Activated CD8-positive, alpha-beta memory T cell treated with anti-CD3 and anti-CD28 coated beads, Interleukin-2, amount 50 U/mL, for 1 hour (primary cell): ENCODE measurements at regions not wholly inside any gene's neighbourhood (a gene's known extent, or its start where the extent isn't known, plus 50 kb on each side); places are given as distances from the start of the nearest gene placed in this dataset.

ENCODE experiments used
- DNase-seq: peaks from one replicate; pipeline ENCODE4 v3.0.0-alpha.2; 2020; ENCODE audit errors: extremely low read depth

DNA sequence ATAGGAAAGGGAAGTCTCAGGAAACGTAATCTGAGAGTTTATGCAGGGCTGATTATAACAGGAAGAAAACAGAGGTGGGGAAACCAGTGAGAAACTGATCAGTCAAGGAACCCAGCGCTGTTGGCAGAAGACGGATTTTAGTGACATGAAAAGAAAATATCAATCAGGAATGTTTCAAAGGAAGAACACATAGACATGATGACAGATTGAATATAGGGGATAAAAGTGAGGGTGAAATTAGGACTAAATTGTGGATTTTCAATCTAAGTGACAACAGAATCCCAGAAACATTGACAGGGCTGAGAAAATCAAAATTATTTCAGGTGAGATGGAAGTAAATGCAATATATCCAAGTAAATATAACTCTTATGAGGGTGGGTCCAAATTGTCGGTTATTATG, 199.8 kb upstream of the CCDC150 start:
- DNase-seq, result no peak

DNA sequence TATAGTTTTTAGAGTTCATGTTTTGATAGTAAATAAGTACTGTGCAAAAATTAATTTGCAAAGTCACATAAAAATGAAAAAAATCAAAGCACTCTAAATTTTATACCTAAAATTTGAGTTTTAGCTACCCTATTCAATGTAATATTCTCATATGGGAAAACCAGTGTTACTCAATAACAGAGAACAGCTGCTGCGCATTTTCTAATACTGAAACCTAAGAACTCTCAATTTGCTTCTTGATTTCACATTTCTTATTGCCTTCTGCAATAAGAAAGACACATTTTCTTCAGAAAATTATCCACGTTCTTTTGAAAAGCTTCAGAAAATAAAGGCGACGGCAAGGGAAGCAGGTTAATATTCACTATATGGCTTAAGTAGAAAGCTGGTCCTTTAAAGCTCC, 199.1 kb upstream of the CCDC150 start:
- DNase-seq, result no peak

DNA sequence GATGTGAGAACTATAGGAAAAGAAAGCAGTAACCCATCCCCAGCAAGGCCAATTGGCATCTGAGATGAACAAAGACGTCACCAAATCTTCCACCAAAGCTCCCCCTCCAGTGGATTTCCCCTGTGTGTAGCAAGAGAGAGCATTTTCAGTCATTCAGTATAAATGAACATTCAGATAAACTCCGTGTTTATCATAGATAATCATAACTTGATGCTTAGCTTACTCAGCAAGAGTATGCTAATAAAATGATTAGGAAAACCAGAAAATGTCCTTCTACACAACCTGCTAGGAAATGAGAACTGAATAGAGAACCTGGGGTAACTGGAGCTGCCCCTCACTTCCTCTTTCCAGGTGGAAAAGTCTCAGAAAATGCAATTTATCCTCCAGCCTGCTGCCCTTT, 198.0 kb upstream of the CCDC150 start:
- no peak for DNase-seq

DNA sequence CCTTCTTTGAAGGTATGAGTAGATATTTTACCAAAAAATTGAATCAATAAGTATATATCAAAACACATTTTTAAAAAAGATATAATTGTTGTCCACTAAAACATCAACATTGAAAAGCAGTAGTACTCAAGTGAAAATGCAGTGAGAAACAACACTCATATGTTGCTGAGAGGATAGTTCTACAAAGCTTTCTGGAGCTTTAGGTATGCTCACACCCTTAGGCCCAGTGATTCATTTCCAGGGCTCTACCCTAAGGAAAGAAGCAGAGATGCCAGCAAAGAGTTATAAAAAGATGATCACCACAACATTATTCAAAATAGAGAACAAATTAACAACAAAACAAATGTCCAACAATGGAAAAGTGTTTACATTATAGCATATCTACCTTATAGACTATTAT, 197.3 kb upstream of the CCDC150 start:
- no peak for DNase-seq

DNA sequence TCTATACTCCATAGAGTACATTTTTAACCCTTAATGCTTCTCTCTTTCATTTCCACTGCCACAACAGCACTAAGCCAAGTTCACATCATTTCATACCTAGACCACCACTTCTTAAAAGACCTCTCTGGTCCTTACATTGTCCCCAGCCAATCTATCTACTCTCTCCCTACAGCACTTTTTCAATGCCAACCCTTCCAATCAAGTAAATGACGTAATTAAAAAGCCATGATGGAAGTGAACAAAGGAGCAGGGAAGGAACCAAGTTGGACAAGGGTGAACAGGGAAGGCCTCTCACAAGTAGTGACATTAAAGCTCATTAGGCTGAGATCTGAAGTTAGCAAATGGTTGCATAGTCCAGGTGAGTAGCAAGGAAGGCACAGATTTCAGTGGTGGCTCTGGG, 195.1 kb upstream of the CCDC150 start:
- DNase-seq, result no peak

DNA sequence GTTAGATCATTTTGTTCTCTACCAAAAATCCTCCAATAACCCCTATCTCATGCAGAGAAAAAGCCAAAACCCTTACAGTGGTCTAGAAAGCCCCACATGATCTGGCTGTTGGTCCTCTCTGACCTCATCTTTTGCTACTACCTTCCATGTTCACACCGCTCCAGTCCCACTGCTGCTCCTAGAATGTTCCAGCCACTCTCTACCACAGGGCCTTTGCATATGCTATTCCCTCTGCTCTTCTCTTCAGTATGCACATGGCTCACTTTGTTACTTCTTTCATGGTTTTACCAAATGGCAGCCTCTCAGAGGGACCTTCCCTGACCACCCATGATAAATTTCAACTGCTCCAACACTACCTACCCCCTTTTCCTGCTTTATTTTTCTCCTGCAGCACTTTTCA, 193.5 kb upstream of the CCDC150 start:
- DNase-seq, result no peak

DNA sequence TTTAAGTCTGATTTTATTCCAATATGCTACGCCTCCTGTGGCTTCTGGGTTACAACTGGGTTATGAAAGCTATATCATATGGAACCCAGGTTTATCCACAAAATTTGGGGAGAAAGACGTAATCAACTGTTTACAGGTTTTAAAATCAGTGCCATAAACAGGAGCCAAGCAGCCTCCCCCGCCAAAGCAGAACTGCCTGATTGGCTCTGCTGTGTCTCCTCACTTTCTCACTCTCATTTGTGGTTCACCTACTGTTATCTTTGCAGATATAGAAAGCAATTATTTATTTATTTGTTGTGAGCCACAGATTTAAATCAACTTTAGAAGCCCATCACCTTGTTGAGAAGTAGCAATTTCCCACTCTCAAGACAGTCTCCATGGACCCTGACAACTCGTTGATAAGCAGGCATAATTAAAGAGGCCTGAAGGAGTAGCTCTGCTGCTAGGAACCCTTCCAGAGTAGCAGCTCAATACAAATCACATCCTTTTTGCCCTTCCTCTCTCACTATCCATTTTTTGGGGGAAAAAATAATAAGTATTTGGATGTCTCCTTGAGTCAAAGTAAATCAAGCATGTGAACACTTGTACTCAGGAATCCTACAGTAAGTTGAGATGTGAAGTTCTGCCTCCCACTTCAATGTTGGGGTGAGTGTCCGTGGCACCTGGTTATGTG, 191.0 kb upstream of the CCDC150 start:
- no peak for DNase-seq

DNA sequence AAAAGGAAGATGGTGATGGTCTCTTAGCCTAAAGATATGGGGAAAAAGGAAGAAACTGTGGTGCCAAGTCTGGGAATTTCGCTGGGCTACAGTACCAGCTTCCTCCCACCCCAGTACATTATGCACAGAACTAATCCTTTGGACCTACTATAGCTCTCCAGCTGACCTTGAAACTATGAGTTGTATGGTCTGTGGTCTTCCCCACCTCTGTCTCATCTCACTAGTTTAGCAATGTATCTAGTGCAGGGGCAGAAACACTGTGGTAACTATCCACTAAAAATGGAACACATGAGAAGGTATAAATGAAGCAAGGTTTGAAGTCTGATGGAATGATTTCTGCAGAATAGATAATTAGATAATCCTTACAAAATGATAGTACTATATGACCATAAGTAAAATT, 190.4 kb upstream of the CCDC150 start:
- no peak for DNase-seq

DNA sequence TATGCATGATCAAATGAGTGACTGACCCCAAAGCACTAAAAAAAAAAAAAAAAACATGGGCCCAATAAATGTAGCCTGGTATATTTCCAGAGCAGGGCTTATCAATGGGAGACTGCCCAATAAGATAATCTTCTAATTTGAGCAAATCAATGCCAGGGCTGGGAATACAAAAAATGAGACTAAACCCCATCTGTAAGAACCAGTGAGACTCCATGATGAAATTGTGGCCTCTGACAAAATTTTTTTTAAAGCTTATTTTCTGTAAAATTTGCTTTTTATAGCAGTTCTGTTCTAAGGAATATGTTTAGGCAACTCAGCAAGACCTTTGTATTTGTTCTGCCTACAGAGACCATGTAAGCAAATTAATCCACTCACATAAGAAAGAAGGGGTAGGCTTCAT, 186.8 kb upstream of the CCDC150 start:
- DNase-seq, result no peak

DNA sequence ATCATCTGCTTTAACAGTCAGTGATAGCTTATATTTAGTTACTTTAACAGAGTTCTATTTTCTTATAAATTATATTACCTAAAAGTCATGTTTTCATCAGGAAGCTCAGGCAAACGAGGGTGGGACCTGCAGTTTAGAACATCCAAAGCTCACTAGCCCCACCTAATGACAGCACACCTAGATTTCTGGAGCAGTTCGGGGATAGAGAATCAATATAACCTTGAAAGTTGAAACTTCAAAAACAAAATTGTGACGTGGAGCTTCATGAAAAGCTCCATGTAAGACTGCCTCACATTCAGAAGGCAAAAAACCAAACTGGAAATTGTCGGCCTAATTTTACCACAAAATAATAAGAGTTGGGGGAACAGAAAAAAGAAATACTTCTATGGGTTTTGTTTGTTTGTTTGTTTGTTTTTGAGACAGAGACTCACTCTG, 185.9 kb upstream of the CCDC150 start:
- peak; percentile 1 for DNase-seq

DNA sequence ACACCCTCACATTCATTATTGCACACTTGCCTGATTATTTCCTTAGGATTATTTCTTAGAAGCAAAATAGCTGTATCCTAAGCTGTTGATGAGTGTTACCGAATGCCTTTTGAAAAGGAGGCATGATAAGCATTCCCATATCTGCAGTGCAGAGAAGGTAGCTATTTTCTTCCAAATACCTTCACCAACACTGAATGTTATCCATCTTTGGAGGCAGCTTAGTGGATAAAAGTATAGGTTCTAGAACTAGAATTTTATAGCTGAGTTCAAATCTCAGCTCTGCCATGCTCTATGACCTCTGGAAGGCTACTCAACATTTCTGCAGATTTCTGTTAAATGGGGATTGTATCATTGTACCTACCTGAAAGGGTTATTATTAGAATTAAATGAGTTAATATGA, 185.0 kb upstream of the CCDC150 start:
- no peak for DNase-seq

DNA sequence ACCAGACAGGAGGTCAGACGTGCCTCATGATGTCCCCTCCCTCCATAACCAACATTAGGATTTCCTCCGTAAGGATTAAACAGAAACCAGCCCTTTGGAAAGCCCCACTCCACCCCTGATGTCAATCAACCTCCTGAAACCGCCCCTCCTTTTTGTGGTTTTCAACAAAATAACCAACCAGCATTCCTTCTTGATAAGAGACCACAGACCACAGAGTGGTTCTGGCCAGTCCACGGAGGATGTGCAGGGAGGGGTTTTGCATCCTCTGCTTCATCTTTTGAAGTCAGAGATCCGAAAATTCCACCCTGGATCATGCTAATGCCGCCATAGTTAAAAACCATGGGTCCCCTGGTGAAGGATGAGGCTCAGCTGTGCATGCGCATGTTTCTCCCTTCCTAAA, 180.0 kb upstream of the CCDC150 start:
- no peak for DNase-seq

DNA sequence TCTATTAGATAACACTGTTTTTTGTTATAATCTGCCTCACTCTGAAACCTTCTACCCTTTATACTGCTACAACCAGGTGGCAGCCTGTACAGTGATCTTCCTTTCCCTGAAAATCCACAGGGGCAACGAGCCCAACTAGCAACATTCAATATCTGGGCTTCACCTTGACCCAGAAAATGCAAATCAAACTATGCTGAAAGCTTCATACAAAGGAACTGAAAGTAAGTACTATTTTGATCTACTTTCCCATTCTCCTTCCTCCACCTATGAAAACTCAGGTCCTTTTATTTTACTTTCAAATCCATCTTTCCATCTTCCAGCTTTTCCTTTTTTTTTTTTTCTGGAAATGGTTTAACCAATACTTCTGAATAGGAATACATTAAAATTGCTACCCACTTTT, 175.8 kb upstream of the CCDC150 start:
- no peak for DNase-seq

DNA sequence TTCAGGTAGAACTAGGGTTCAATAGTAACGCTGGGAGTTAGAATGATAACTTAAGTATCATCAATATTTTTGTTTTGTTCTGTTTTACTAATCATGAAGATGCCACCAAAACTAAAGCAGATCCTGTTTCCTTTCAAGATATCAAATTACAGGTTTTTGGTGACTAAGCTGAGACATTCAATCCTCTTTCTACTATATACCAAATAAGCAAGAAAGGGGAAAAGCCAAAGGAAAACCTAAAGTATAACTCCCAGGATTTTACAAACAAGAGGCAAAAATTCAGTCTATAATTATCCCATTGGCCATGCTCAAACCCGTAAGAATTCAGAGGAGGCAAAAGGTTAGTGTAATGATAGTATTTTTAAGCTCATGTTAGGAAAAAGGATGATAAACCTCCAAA, 175.2 kb upstream of the CCDC150 start:
- DNase-seq, result no peak

DNA sequence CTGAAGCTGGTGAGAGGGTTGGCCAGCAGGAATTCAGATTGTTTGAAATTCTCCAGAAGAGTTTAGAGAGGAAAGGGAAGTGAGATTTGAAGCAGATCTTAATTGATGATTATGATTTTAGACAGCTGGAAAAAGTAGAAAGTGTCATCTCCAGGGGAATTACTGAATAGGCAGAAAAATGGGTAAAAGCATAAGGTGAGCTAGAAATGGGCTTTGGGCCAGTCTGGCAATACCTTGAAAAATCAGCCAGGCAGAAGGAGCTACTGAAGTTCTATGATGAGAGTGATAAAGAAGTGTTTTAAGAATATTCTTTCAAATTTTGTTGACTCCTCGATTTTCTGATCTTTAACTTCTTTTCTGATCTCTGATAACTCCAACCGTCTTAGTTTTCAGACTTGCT, 172.9 kb upstream of the CCDC150 start:
- no peak for DNase-seq

DNA sequence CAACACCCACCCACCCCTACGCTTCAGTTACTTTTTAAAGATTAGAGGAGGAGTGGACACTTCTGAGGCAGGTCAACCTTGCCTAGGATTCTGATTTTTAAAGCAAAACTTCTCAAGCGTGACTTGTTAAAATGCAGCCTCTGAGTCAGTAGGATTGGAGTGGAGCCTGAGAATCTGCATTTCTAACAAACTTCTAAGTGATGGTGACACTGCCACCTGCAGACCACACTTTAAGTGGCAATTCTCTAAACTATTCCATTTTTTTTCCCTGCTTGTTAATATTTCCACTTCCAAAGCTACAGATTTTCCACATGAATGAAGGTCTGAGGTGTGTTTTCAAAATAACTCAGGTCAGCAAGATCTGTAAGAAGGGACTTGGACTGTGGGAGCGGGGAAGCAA, 171.1 kb upstream of the CCDC150 start:
- DNase-seq, result no peak

DNA sequence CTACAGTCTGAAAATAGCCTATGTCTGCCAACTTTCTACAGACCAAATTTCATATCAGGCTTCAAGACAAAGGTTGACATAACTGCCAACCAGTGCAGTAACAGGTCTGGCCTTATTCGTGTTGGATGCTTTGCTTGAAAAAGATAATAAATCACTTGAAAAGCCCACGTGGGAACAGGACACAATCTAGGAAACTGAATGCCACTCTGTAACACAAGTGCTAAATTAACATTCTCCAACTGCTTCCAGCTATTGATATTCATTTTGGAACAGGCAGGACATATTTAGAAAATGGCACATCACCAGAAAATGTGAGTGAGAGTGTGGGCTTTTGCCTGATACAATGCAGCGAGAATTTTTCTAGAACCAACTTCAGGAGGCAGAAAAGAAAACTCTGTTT, 165.9 kb upstream of the CCDC150 start:
- DNase-seq, result no peak

DNA sequence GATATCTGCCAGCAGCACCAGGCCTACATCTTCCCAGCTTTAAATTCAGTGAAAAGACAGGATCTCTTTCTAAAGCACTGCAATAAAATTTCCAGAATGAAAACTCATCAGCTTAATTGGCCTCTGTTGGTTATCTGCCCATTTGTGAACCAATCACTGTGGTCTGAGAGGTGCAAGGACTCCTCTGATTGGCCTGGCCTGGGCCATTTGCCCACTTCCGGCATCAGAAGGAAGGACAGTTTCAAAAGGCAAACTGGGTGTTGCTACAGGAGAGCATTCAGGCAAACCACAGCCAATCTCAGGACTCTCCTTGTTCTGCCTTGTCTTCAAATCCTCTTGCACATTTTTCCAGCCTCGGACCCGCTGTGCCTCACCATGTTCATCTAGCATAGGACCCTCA, 163.9 kb upstream of the CCDC150 start:
- no peak for DNase-seq

DNA sequence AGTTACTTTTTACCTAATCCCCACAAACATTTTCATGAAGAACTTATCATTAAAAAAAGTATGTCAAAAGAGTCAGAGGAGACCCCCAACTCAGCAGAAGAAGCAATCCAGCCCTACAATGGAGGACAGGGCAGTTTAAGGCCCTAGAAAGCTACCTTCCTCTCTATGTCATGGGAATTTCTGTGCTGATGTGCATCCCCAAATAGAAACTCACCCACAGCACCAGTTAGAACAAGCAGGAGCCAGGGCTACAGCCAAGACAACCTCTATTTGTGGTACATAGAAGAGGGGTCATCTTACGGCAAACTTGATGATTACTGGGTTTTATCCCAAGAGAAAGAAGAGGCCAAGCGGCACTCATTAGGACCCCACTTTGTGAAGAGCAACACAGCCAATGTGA, 160.9 kb upstream of the CCDC150 start:
- DNase-seq, result no peak

DNA sequence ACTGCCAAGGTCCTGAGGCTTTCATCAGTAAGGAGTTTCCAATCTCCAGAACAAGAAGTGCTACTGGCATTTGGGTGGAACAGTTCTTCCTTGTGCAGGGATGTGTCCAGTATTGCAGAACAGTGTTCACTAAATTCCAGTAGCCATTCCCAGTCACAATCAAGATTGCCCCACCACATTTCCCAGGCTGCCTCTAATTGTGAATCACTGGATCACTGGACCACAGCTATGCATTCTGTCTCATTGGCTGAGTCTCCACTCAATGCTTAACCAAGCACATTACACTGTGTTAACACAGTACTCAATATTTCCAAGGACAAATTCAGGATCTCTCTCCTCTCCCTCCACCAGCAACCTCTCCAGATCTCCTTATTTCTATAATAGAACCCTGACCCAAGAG, 160.2 kb upstream of the CCDC150 start:
- DNase-seq, result no peak

DNA sequence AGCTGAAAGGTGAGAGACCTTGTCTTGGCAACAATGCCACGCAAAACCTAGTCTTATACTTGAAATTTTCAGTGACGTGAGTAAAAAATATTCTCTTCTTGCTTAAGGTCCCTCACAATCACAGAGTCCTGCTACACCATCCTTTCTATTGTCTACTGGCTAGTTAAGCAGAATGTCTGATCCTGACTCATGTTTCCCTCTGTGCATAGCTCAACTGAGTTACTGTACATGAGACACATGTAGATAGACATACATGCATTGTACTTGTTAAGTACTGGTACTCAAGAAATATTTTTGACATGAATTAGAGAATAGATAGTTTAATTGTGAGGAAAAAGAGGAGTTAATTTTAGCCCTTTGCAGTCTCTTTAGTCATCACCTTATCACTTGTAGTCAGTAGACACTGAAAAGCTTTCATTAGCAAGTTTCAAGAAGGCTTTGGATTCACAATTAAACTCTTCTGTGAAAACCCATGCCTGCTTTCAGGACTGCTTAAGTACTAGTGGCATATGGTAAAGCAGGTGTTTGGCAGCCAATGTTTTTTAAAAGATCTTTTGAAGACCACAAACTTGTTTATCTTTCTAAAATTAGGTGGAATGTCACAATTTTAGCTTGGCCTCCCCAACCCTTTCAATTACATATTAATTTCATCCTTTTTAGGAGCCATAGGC, 158.7 kb upstream of the CCDC150 start:
- DNase-seq, result no peak

DNA sequence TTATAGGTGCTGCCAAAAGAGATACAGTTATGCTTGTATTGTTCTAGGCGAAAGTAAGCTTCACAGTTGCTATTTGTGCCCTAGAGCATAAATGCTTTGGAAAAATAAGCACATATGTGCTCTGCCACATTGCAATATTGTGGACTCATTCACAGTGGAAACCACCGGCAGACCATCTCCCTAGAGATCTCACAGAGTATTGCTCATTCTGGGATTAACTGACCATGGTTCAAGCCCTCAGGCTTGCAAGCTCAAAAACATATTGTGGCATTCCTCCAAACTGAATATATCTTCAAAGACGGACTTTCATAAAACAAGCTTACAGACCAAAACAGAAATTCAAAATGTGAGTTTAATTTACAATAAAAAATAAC, 158.2 kb upstream of the CCDC150 start:
- DNase-seq, result no peak

DNA sequence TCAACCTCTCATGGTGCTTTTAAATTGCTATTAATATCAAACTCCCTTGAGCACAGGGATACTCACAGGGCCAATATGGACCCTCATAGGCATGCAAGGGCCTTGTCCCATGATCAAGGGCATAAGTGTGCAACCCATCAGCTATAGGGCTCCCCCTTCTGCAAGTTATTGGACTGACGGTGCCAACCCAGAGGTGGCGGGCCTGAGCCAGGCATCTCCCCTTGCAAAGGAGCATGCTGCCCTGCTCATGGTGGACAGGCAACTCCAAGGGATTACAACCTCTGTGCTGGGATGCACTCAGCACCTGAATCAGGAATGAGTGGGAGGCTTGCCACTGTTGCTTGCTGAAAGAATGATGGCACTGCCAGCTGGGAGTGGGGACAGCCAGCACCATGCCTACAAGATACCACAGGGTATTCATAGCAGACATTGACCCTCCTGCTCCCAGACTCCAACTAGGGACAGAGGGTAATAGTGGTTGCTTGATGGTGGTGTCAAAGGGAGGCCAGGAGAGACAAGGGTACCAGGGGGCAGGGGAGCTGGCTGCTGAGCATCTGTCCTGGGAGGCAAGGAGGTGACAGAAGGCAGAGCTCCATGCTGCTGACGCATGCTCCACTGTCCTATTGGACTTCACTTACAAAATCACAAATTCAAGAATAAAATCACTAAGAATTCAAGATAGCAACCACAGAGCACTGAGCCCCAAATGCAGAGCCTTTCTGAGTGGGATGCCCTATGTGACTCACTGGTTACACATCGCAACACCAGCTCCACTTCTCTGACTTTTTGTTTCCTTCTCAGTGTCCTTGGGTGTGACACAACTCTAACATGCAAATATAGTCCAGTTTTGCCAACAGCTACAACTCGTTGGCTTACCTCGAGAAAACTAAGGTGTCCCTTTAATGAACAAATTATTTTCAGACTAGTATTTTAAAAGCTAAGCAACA, 157.1 kb upstream of the CCDC150 start:
- DNase-seq, result no peak
